ENCODE measurements at regions not wholly inside any gene's neighbourhood (a gene's known extent, or its start where the extent isn't known, plus 50 kb on each side); places are given as distances from the start of the nearest gene placed in this dataset.

GRCh38 chr17:62888765-62889164 is 77.3 kb upstream of the TANC2 start:
- no peaks in the 10 kb centered on the region for H3K4me1 ChIP-seq (ENCODE audit: insufficient read depth, low read length, poor library complexity, severe bottlenecking)
- no peaks in the 10 kb centered on the region for H3K79me2 ChIP-seq (ENCODE audit: insufficient read depth, low read depth, low read length)
- intact Hi-C loops (cut with micrococcal nuclease; ENCODE audit: unreplicated experiment): no loop called here
- H3K4me3 ChIP-seq (ENCODE audit: low read depth, low read length, poor library complexity, severe bottlenecking): no peak overlapping the region
- no peak overlapping the region for H3K27ac ChIP-seq (ENCODE audit: low read depth, low read length, poor library complexity, severe bottlenecking)
- ChIA-PET POLR2A (interaction anchor here (1.0 kb wide), 1 partner anchor 18 kb away, joined by 7 read pairs; no protein-coding TSS in a partner anchor), CTCF (ENCODE audit: unreplicated experiment) (no interaction called here)
- TF ChIP-seq EZH2phosphoT487 (IDR thresholded peaks at IDR 0.05; ENCODE audit: borderline replicate concordance, low read depth, low read length): no peak
- TF ChIP-seq, protein P1, sequence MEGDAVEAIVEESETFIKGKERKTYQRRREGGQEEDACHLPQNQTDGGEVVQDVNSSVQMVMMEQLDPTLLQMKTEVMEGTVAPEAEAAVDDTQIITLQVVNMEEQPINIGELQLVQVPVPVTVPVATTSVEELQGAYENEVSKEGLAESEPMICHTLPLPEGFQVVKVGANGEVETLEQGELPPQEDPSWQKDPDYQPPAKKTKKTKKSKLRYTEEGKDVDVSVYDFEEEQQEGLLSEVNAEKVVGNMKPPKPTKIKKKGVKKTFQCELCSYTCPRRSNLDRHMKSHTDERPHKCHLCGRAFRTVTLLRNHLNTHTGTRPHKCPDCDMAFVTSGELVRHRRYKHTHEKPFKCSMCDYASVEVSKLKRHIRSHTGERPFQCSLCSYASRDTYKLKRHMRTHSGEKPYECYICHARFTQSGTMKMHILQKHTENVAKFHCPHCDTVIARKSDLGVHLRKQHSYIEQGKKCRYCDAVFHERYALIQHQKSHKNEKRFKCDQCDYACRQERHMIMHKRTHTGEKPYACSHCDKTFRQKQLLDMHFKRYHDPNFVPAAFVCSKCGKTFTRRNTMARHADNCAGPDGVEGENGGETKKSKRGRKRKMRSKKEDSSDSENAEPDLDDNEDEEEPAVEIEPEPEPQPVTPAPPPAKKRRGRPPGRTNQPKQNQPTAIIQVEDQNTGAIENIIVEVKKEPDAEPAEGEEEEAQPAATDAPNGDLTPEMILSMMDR (conservative IDR thresholded peaks at IDR 0.05; ENCODE audit: low read length): no peak
- H2AFZ ChIP-seq (ENCODE audit: low read length): no peak overlapping the region
- no TSS peak for BruUV-seq (replicated peaks)
- H3K9me2 ChIP-seq (ENCODE audit: insufficient read depth, low read length): no peaks in the 10 kb centered on the region
- H3K9me3 ChIP-seq (ENCODE audit: low read length): no peaks in the 10 kb centered on the region
- H3K4me2 ChIP-seq (ENCODE audit: low read length): no peak overlapping the region
- no peak for DNase-seq (ENCODE audit: low spot score)
- H4K20me1 ChIP-seq (ENCODE audit: insufficient read depth, low read length): no peaks in the 10 kb centered on the region
- H3K36me3 ChIP-seq (ENCODE audit: insufficient read depth, low read length): no peaks in the 10 kb centered on the region

DNA sequence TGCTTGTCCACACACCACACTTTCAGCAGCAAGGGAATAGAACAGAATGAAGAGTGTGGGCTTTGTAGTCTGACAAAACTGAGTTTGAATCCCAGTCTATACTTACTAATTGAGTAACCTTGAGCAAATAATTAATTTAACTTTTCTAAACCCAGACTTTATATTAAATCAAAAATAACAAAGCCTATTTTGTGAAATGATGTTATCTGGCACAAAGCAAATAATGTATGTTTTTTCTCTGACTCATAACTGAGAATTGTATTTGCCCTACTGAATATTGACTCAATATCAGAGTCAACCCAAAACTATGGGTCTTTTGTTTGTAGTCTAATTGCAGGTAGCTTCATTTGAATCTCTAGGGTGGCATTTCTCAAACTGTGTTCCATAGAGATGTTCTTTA is 77.9 kb upstream of the TANC2 start:
- Histone ChIP-seq H3K4me1 (ENCODE audit: insufficient read depth, low read length, poor library complexity, severe bottlenecking) (no peaks in the 10 kb centered on the region), H3K27ac (ENCODE audit: low read depth, low read length, poor library complexity, severe bottlenecking) (no peak overlapping the region), H2AFZ (ENCODE audit: low read length) (no peak overlapping the region), H3K4me3 (ENCODE audit: low read depth, low read length, poor library complexity, severe bottlenecking) (no peak overlapping the region), H3K9me3 (ENCODE audit: low read length) (no peaks in the 10 kb centered on the region), H3K9me2 (ENCODE audit: insufficient read depth, low read length) (no peaks in the 10 kb centered on the region), H3K79me2 (ENCODE audit: insufficient read depth, low read depth, low read length) (no peaks in the 10 kb centered on the region), H4K20me1 (ENCODE audit: insufficient read depth, low read length) (no peaks in the 10 kb centered on the region), H3K4me2 (ENCODE audit: low read length) (no peak overlapping the region), H3K36me3 (ENCODE audit: insufficient read depth, low read length) (no peaks in the 10 kb centered on the region)
- TF ChIP-seq, protein P1 (conservative IDR thresholded peaks at IDR 0.05; ENCODE audit: low read length): no peak
- no peak for TF ChIP-seq EZH2phosphoT487 (IDR thresholded peaks at IDR 0.05; ENCODE audit: borderline replicate concordance, low read depth, low read length)
- POLR2A ChIA-PET: interaction anchor here (1.0 kb wide), 1 partner anchor 19 kb away, joined by 7 read pairs; no protein-coding TSS in a partner anchor
- CTCF ChIA-PET (ENCODE audit: unreplicated experiment): no interaction called here
- DNase-seq (ENCODE audit: low spot score): no peak
- BruUV-seq (replicated peaks): no TSS peak
- intact Hi-C loops (cut with micrococcal nuclease; ENCODE audit: unreplicated experiment): no loop called here

DNA sequence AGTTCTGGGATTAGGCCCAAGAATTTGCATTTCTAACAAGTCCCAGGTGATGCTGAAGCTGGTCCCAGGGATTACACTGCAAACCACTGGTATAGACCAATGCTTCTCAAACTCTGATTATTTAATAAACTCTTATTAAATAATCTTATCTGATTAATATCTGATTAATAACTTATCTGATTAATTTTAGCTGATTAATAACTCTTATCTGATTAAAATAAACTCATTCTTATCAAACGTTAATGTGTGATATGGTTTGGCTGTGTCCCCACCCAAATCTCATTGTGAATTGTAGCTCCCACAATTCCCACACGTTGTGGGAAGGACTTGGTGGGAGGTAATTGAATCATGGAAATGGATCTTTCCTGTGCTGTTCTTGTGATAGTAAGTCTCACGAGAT is 78.6 kb upstream of the TANC2 start:
- H3K4me1 ChIP-seq (ENCODE audit: insufficient read depth, low read length, poor library complexity, severe bottlenecking): no peaks in the 10 kb centered on the region
- H4K20me1 ChIP-seq (ENCODE audit: insufficient read depth, low read length): no peaks in the 10 kb centered on the region
- no peaks in the 10 kb centered on the region for H3K9me3 ChIP-seq (ENCODE audit: low read length)
- DNase-seq (ENCODE audit: low spot score): no peak
- ChIA-PET CTCF (ENCODE audit: unreplicated experiment) (no interaction called here), POLR2A (no interaction called here)
- no peaks in the 10 kb centered on the region for H3K79me2 ChIP-seq (ENCODE audit: insufficient read depth, low read depth, low read length)
- no peak overlapping the region for H3K4me3 ChIP-seq (ENCODE audit: low read depth, low read length, poor library complexity, severe bottlenecking)
- intact Hi-C loops (cut with micrococcal nuclease; ENCODE audit: unreplicated experiment): no loop called here
- no TSS peak for BruUV-seq (replicated peaks)
- H3K9me2 ChIP-seq (ENCODE audit: insufficient read depth, low read length): no peaks in the 10 kb centered on the region
- H3K27ac ChIP-seq (ENCODE audit: low read depth, low read length, poor library complexity, severe bottlenecking): no peak overlapping the region
- no peak for TF ChIP-seq EZH2phosphoT487 (IDR thresholded peaks at IDR 0.05; ENCODE audit: borderline replicate concordance, low read depth, low read length)
- TF ChIP-seq, protein P1 (conservative IDR thresholded peaks at IDR 0.05; ENCODE audit: low read length): no peak
- H3K4me2 ChIP-seq (ENCODE audit: low read length): no peak overlapping the region
- no peak overlapping the region for H2AFZ ChIP-seq (ENCODE audit: low read length)
- H3K36me3 ChIP-seq (ENCODE audit: insufficient read depth, low read length): no peaks in the 10 kb centered on the region
